ENCODE measurements at regions not wholly inside any gene's neighbourhood (a gene's known extent, or its start where the extent isn't known, plus 50 kb on each side); places are given as distances from the start of the nearest gene placed in this dataset.

GRCh38 chr2:203809991-203810510, 57.5 kb upstream of the CTLA4 start:
- H3K27ac Mint-ChIP-seq: peak overlapping the region; percentile 43 to 85 (median 76)
- Histone ChIP-seq H3K27me3 (ENCODE audit: control insufficient read depth in 2 of 2, insufficient read depth in 2 of 2, low read length in 2 of 2) (no peaks in the 10 kb centered on the region), H3K9ac (ENCODE audit: insufficient read depth, low read length, poor library complexity, severe bottlenecking) (no peak overlapping the region), H3K4me3 (replicated peaks in 1 of 3; ENCODE audit: low read depth in 2 of 3, low read length in 3 of 3) (no peak overlapping the region), H3K4me2 (replicated peaks; ENCODE audit: extremely low read depth, low read length, poor library complexity, severe bottlenecking) (no peak overlapping the region), H3K4me1 (ENCODE audit: control insufficient read depth in 1 of 2, insufficient read depth in 2 of 2, low read length in 2 of 2) (peaks cover 31 to 48% of the 10 kb centered on the region in 2 donors), H3K9me3 (replicated peaks in 1 of 2; ENCODE audit: control insufficient read depth in 1 of 2, insufficient read depth in 1 of 2, low read length in 2 of 2) (peaks cover 0 to 6% of the 10 kb centered on the region in 2 donors), H3K36me3 (replicated peaks in 1 of 2; ENCODE audit: control insufficient read depth in 1 of 2, insufficient read depth in 2 of 2, low read length in 2 of 2) (no peaks in the 10 kb centered on the region), H2AFZ (ENCODE audit: insufficient read depth, low read depth, low read length, poor library complexity, severe bottlenecking) (no peak overlapping the region), H3K79me2 (ENCODE audit: insufficient read depth, low read length) (no peaks in the 10 kb centered on the region), H4K20me1 (ENCODE audit: insufficient read depth, low read length) (no peaks in the 10 kb centered on the region), H3K27ac (ENCODE audit: low read depth in 1 of 2, low read length in 2 of 2) (no peak overlapping the region)
- no CpG with 5 or more reads among the region's 3 CpGs for WGBS (ENCODE audit: insufficient coverage)
- peaks cover 3 to 15% (median 8%) of the 10 kb centered on the region in 7 donors for H3K9me3 Mint-ChIP-seq
- peaks cover 0 to 12% of the 10 kb centered on the region in 2 donors for H3K36me3 Mint-ChIP-seq
- intact Hi-C loops (cut with micrococcal nuclease): loop anchor here (5.0 to 10.0 kb wide), 3 partner anchors 95 to 155 kb away; no protein-coding TSS in a partner anchor
- H3K4me1 Mint-ChIP-seq: peaks cover 54% of the 10 kb centered on the region
- DNase-seq: no peak
- no peak overlapping the region for H3K4me3 Mint-ChIP-seq
- no peak for TF ChIP-seq CTCF (IDR thresholded peaks at IDR 0.05)
- no peaks in the 10 kb centered on the region for H3K27me3 Mint-ChIP-seq (ENCODE audit: low read depth in 3 of 3)

- H3K4me1 Mint-ChIP-seq: peaks cover 65% of the 10 kb centered on the region
- peak overlapping the region; percentile 76 to 89 for H3K27ac ChIP-seq (ENCODE audit: low read depth in 1 of 2, low read length in 2 of 2)
- H4K20me1 ChIP-seq (ENCODE audit: insufficient read depth, low read length): no peaks in the 10 kb centered on the region
- peaks cover 0 to 3% (median 1%) of the 10 kb centered on the region in 3 donors for H3K27me3 Mint-ChIP-seq (ENCODE audit: low read depth in 3 of 3)
- no peaks in the 10 kb centered on the region for H3K9me3 ChIP-seq (replicated peaks in 1 of 2; ENCODE audit: control insufficient read depth in 1 of 2, insufficient read depth in 1 of 2, low read length in 2 of 2)
- WGBS (ENCODE audit: insufficient coverage): 31% methylated on average over 7 of the region's 9 CpGs
- H3K4me2 ChIP-seq (replicated peaks; ENCODE audit: extremely low read depth, low read length, poor library complexity, severe bottlenecking): peak overlapping the region; percentile 26
- no peak overlapping the region for H3K4me3 ChIP-seq (replicated peaks in 1 of 3; ENCODE audit: low read depth in 2 of 3, low read length in 3 of 3)
- peak overlapping the region; percentile 88 to 97 (median 93) for H3K27ac Mint-ChIP-seq
- H3K9ac ChIP-seq (ENCODE audit: insufficient read depth, low read length, poor library complexity, severe bottlenecking): peak overlapping the region; percentile 34
- H3K9me3 Mint-ChIP-seq: peaks cover 0 to 6% (median 0%) of the 10 kb centered on the region in 7 donors
- H3K4me1 ChIP-seq (ENCODE audit: control insufficient read depth in 1 of 2, insufficient read depth in 2 of 2, low read length in 2 of 2): peaks cover 45 to 62% of the 10 kb centered on the region in 2 donors
- intact Hi-C loops (cut with micrococcal nuclease): loop anchor here (5.0 to 10.0 kb wide), 3 partner anchors 93 to 157 kb away; no protein-coding TSS in a partner anchor
- H3K27me3 ChIP-seq (ENCODE audit: control insufficient read depth in 2 of 2, insufficient read depth in 2 of 2, low read length in 2 of 2): no peaks in the 10 kb centered on the region
- peaks cover 0 to 12% of the 10 kb centered on the region in 2 donors for H3K36me3 Mint-ChIP-seq
- no peaks in the 10 kb centered on the region for H3K36me3 ChIP-seq (replicated peaks in 1 of 2; ENCODE audit: control insufficient read depth in 1 of 2, insufficient read depth in 2 of 2, low read length in 2 of 2)
- H2AFZ ChIP-seq (ENCODE audit: insufficient read depth, low read depth, low read length, poor library complexity, severe bottlenecking): peak overlapping the region; percentile 2
- H3K4me3 Mint-ChIP-seq: no peak overlapping the region
- no peak for TF ChIP-seq CTCF (IDR thresholded peaks at IDR 0.05)
- no peaks in the 10 kb centered on the region for H3K79me2 ChIP-seq (ENCODE audit: insufficient read depth, low read length)
- DNase-seq: peak; percentile 97 to 99 (median 98)
Measured at GRCh38 chr2:203811491-203812221, 55.9 kb upstream of the CTLA4 start.

All from CD14-positive monocyte (primary cell).